GM21576 (cell line): ENCODE measurements at regions not wholly inside any gene's neighbourhood (a gene's known extent, or its start where the extent isn't known, plus 50 kb on each side); places are given as distances from the start of the nearest gene placed in this dataset.

Source experiments
- ATAC-seq: cut with Tn5 transposase; IDR thresholded peaks from one replicate; pipeline ENCODE4 v1.9.1; 2021; ENCODE audit warnings: mild to moderate bottlenecking, moderate library complexity; ENCODE audit not compliant: unreplicated experiment

GRCh38 chr5:163383754-163384153 is 53.6 kb upstream of the CCNG1 start:
- ATAC-seq, result no peak

- no peak for ATAC-seq
These were observed 52.7 kb upstream of the CCNG1 start for GRCh38 chr5:163384669-163385068.

GRCh38 chr5:163385271-163385670 is 52.1 kb upstream of the CCNG1 start:
- ATAC-seq, result no peak

- ATAC-seq, result no peak
These were observed 51.6 kb upstream of the CCNG1 start for GRCh38 chr5:163385824-163386223.

- ATAC-seq, result no peak
These were observed 51.0 kb upstream of the CCNG1 start for GRCh38 chr5:163386352-163386751.

- no peak for ATAC-seq
These were observed 49.6 kb upstream of the CCNG1 start for GRCh38 chr5:163387589-163388343.
